GM12878 (cell line): ENCODE measurements at regions not wholly inside any gene's neighbourhood (a gene's known extent, or its start where the extent isn't known, plus 50 kb on each side); places are given as distances from the start of the nearest gene placed in this dataset.

ENCODE experiments used
- ATAC-seq: fragments of 200-7000 bp; cut with Tn5 transposase; 3 replicates; pipeline ENCODE4 v1.9.1; 2020; ENCODE audit warnings: mild to moderate bottlenecking, moderate library complexity
- BruUV-seq: library from RNA; stranded (reverse); fragments of 400-500 nt; replicated peaks from 2 replicates; lab custom pipeline; 2021; lab: Mats Ljungman, UMichigan
- CTCF ChIA-PET: fragments of 300-600 bp; sonication (Branson Sonifier 250); formaldehyde crosslinking; extraction: SDS; loops from one replicate; lab custom pipeline; 2021; ENCODE audit warnings: inconsistent platforms; lab: Yijun Ruan, JAX
- POLR2A ChIA-PET: fragments of 350-600 bp; formaldehyde crosslinking; extraction: SDS; loops from one replicate; lab custom pipeline; 2021; ENCODE audit warnings: inconsistent platforms; lab: Charles Lee
- RAD21 ChIA-PET: fragments of 300-600 bp; sonication (Branson Sonifier 250); formaldehyde crosslinking; loops from one replicate; lab custom pipeline; 2023; ENCODE audit warnings: antibody characterized with exemption; ENCODE audit not compliant: unreplicated experiment; lab: Charles Lee
- SMC1A ChIA-PET: fragments of 300-600 bp; sonication (Branson Sonifier 250); formaldehyde crosslinking; loops from one replicate; lab custom pipeline; 2023; ENCODE audit not compliant: unreplicated experiment, uncharacterized antibody; lab: Charles Lee
- DNase-seq: peaks from one replicate; pipeline ENCODE4 v3.0.0-alpha.2; 2011; ENCODE audit warnings: low read depth, low spot score
- FAIRE-seq: peaks from 3 replicates; lab custom pipeline; 2011; peaks lifted over from hg19 to GRCh38; lab: Jason Lieb, UNC
- H2AFZ ChIP-seq: 2 replicates; pipeline ENCODE4 v1.6.0; 2011; ENCODE audit warnings: low read depth, low read length, control low read depth; ENCODE audit not compliant: control insufficient read depth
- H3K27ac ChIP-seq: 2 replicates; pipeline ENCODE4 v1.5.1; 2011; ENCODE audit warnings: control low read depth; ENCODE audit not compliant: control insufficient read depth, insufficient read depth
- H3K27me3 ChIP-seq, 2 experiments: replicated peaks in 1 of 2; 2 replicates each; pipeline versions ENCODE4 v1.6.0 to v1.6.1; 2011; ENCODE audit warnings: low read length in 1 of 2; ENCODE audit not compliant: control insufficient read depth in 2 of 2, insufficient read depth in 2 of 2
- H3K36me3 ChIP-seq, 2 experiments: 2 replicates each; pipeline ENCODE4 v1.5.1; 2011; ENCODE audit warnings: low read length in 1 of 2; ENCODE audit not compliant: control insufficient read depth in 2 of 2, insufficient read depth in 2 of 2
- H3K4me1 ChIP-seq: 2 replicates; pipeline ENCODE4 v1.6.1; 2011; ENCODE audit warnings: mild to moderate bottlenecking, low read length, moderate library complexity, mixed read lengths; ENCODE audit not compliant: control insufficient read depth, insufficient read depth
- H3K4me2 ChIP-seq: 2 replicates; pipeline ENCODE4 v1.6.0; 2011; ENCODE audit warnings: control low read depth; ENCODE audit not compliant: control insufficient read depth, insufficient read depth
- H3K4me3 ChIP-seq: fragments of 200-600 bp; sonication (generic); 2 replicates; pipeline ENCODE4 v1.5.1; 2016
- H3K79me2 ChIP-seq: 2 replicates; pipeline ENCODE4 v1.6.0; 2011; ENCODE audit warnings: low read length; ENCODE audit not compliant: control insufficient read depth, insufficient read depth
- H3K9ac ChIP-seq: 2 replicates; pipeline ENCODE4 v1.8.0; 2011; ENCODE audit warnings: low read length, control low read depth, mixed read lengths; ENCODE audit not compliant: control insufficient read depth, insufficient read depth
- H3K9me3 ChIP-seq: replicated peaks from 3 replicates; pipeline ENCODE4 v1.5.1; 2011; ENCODE audit warnings: mild to moderate bottlenecking, low read length; ENCODE audit not compliant: control insufficient read depth, insufficient read depth
- H4K20me1 ChIP-seq: 2 replicates; pipeline ENCODE4 v1.6.0; 2011; ENCODE audit not compliant: control insufficient read depth, insufficient read depth
- BHLHE40 ChIP-seq, 2 experiments: fragments of 450-650 bp in 1 of 2; IDR thresholded peaks; 2 replicates each; pipeline ENCODE4 v1.6.1; 2011 to 2017; ENCODE audit warnings: low read depth in 2 of 2, borderline replicate concordance in 1 of 2, improper control_type of control experiment in 1 of 2, low read length in 1 of 2, mild to moderate bottlenecking in 1 of 2
- FOXK2 ChIP-seq: fragments of 450-650 bp; IDR thresholded peaks from 2 replicates; pipeline ENCODE4 v1.6.1; 2017; ENCODE audit warnings: mild to moderate bottlenecking, moderate library complexity
- JUNB ChIP-seq: IDR thresholded peaks from 2 replicates; pipeline ENCODE4 v1.6.1; 2016; ENCODE audit warnings: antibody characterized with exemption, mild to moderate bottlenecking
- LARP7 ChIP-seq: fragments of 450-650 bp; IDR thresholded peaks from 2 replicates; pipeline ENCODE4 v1.6.1; 2017; ENCODE audit warnings: mild to moderate bottlenecking
- MAX ChIP-seq: IDR thresholded peaks from 2 replicates; pipeline ENCODE4 v1.6.1; 2012; ENCODE audit warnings: low read depth, low read length, improper control_type of control experiment
- NR2F1 ChIP-seq: fragments of 450-650 bp; conservative IDR thresholded peaks from 2 replicates; pipeline ENCODE4 v1.6.1; 2017; ENCODE audit warnings: mild to moderate bottlenecking
- RCOR1 ChIP-seq: conservative IDR thresholded peaks from 2 replicates; pipeline ENCODE4 v1.6.1; 2012; ENCODE audit warnings: low read depth, low read length, improper control_type of control experiment
- SMC3 ChIP-seq: IDR thresholded peaks from 2 replicates; pipeline ENCODE4 v1.6.1; 2011; ENCODE audit warnings: low read length, improper control_type of control experiment, borderline replicate concordance
- ZBED1 ChIP-seq: IDR thresholded peaks from 2 replicates; pipeline ENCODE4 v1.6.1; 2016; ENCODE audit warnings: borderline replicate concordance
- ZBTB11 ChIP-seq: fragments of 450-650 bp; formaldehyde crosslinking; IDR thresholded peaks from 2 replicates; pipeline ENCODE4 v1.5.0; 2022; ENCODE audit warnings: mild to moderate bottlenecking, missing genetic modification characterization
- ZNF384 ChIP-seq: IDR thresholded peaks from 2 replicates; pipeline ENCODE4 v1.6.1; 2012; ENCODE audit warnings: low read depth, mild to moderate bottlenecking, low read length, improper control_type of control experiment, borderline replicate concordance
- WGBS: methylation state at CpG from one replicate; pipeline ENCODE4 v1.1.6; 2016; ENCODE audit warnings: low lambda C conversion rate; ENCODE audit not compliant: insufficient replicate concordance, insufficient coverage; ENCODE audit errors: missing lambda C conversion rate; 5-methylcytosine and 5-hydroxymethylcytosine counted together
- in situ Hi-C: fragments of 300-500 bp; cut with MboI; formaldehyde crosslinking; loops from 9 replicates; pipeline ENCODE4 v1.14.3; 2018; ENCODE audit warnings: mixed read lengths
- intact Hi-C: fragments of 100-400 bp; cut with micrococcal nuclease; formaldehyde crosslinking; loops from one replicate; pipeline ENCODE4 v1.14.2; 2022; ENCODE audit not compliant: unreplicated experiment

DNA sequence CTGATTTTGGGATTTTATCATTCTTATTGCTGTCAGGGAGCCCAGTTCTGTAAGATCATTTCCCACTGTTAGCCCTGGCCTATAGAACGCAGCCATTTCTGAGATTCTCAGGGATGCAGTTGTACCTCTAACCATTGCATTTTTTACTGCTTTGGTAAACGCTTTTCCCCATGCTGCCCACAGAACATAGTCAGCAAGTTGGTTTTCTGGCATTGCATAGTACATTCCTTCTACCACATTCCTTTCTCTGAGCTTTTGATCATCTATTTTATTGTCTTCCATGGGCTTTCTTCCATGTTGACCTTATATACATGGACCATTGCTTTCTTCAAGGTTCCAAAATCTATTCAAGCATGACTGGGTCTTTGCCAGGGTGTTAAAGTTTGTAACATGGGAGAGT is 86.8 kb upstream of the ST6GAL2 start:
- H2AFZ ChIP-seq = no peak overlapping the region
- RAD21 ChIA-PET = no interaction called here
- H3K27me3 ChIP-seq = no peaks in the 10 kb centered on the region
- TF ChIP-seq FOXK2 (no peak), ZBTB11 (no peak), LARP7 (no peak), SMC3 (no peak), RCOR1 (no peak), MAX (no peak), ZBED1 (no peak), JUNB (no peak), ZNF384 (no peak), BHLHE40 (IDR thresholded peaks at IDR 0.05; ENCODE audit: borderline replicate concordance in 1 of 2, low read depth in 2 of 2, low read length in 1 of 2) (no peak), NR2F1 (no peak)
- TF ChIP-seq, all 136 proteins: peak for 0
- ATAC-seq (no peak), FAIRE-seq (no peak), DNase-seq (no peak)
- 0% methylated on average over 2 of the region's 2 CpGs for WGBS
- Histone ChIP-seq H3K4me1 (no peaks in the 10 kb centered on the region), H4K20me1 (no peaks in the 10 kb centered on the region), H3K36me3 (no peaks in the 10 kb centered on the region), H3K4me2 (no peak overlapping the region), H3K9me3 (no peaks in the 10 kb centered on the region), H3K27ac (no peak overlapping the region), H3K4me3 (no peak overlapping the region), H3K9ac (no peak overlapping the region), H3K79me2 (no peaks in the 10 kb centered on the region)
- CTCF ChIA-PET = no interaction called here
- BruUV-seq = no TSS peak
- intact Hi-C loops = no loop called here
- in situ Hi-C loops = no loop called here
- POLR2A ChIA-PET = no interaction called here
- SMC1A ChIA-PET = no interaction called here
